ENCODE measurements at regions not wholly inside any gene's neighbourhood (a gene's known extent, or its start where the extent isn't known, plus 50 kb on each side); places are given as distances from the start of the nearest gene placed in this dataset.
"Not testable (repeated sequence)": the region's sequence is repeated elsewhere in the genome, so short reads cannot be mapped to it uniquely, and the experiment has no call there.

- Mint-ChIP-seq H3K4me1 (ENCODE audit: unreplicated experiment) (no peaks in the 10 kb centered on the region), H3K27ac (peak overlapping the region; percentile 84), H3K4me3 (no peak overlapping the region), H3K36me3 (peaks cover 12% of the 10 kb centered on the region), H3K9me3 (peaks cover 4% of the 10 kb centered on the region), H3K27me3 (peaks cover 21% of the 10 kb centered on the region)
- TF ChIP-seq CTCF (conservative IDR thresholded peaks at IDR 0.05), result no peak
- no peak for DNase-seq (ENCODE audit: extremely low spot score, unreplicated experiment)
These were observed 113.0 kb upstream of the NTF3 start for GRCh38 chr12:5318874-5319273.

- Mint-ChIP-seq H3K36me3 (no peaks in the 10 kb centered on the region), H3K27ac (no peak overlapping the region), H3K27me3 (peaks cover 16% of the 10 kb centered on the region), H3K4me3 (no peak overlapping the region), H3K9me3 (no peaks in the 10 kb centered on the region), H3K4me1 (ENCODE audit: unreplicated experiment) (no peaks in the 10 kb centered on the region)
- TF ChIP-seq CTCF (conservative IDR thresholded peaks at IDR 0.05), result no peak
- no peak for DNase-seq (ENCODE audit: extremely low spot score, unreplicated experiment)
These were observed 103.0 kb upstream of the NTF3 start for GRCh38 chr12:5328669-5329517.

- H3K27ac Mint-ChIP-seq, result no peak overlapping the region
- DNase-seq (ENCODE audit: extremely low spot score, unreplicated experiment), result no peak
- H3K27me3 Mint-ChIP-seq, result peaks cover 16% of the 10 kb centered on the region
- no peaks in the 10 kb centered on the region for H3K36me3 Mint-ChIP-seq
- H3K4me3 Mint-ChIP-seq, result no peak overlapping the region
- no peaks in the 10 kb centered on the region for H3K9me3 Mint-ChIP-seq
- no peaks in the 10 kb centered on the region for H3K4me1 Mint-ChIP-seq (ENCODE audit: unreplicated experiment)
- no peak for TF ChIP-seq CTCF (conservative IDR thresholded peaks at IDR 0.05)
These were observed 99.4 kb upstream of the NTF3 start for GRCh38 chr12:5332551-5332950.

GRCh38 chr12:5333096-5333495, 98.8 kb upstream of the NTF3 start:
- TF ChIP-seq CTCF (conservative IDR thresholded peaks at IDR 0.05), result no peak
- H3K27me3 Mint-ChIP-seq, result peaks cover 16% of the 10 kb centered on the region
- DNase-seq (ENCODE audit: extremely low spot score, unreplicated experiment), result no peak
- no peaks in the 10 kb centered on the region for H3K36me3 Mint-ChIP-seq
- H3K4me1 Mint-ChIP-seq (ENCODE audit: unreplicated experiment), result no peaks in the 10 kb centered on the region
- no peak overlapping the region for H3K27ac Mint-ChIP-seq
- no peak overlapping the region for H3K4me3 Mint-ChIP-seq
- no peaks in the 10 kb centered on the region for H3K9me3 Mint-ChIP-seq

- H3K4me1 Mint-ChIP-seq (ENCODE audit: unreplicated experiment), result no peaks in the 10 kb centered on the region
- H3K4me3 Mint-ChIP-seq, result no peak overlapping the region
- H3K27ac Mint-ChIP-seq, result no peak overlapping the region
- no peak for TF ChIP-seq CTCF (conservative IDR thresholded peaks at IDR 0.05)
- H3K9me3 Mint-ChIP-seq, result no peaks in the 10 kb centered on the region
- DNase-seq (ENCODE audit: extremely low spot score, unreplicated experiment), result no peak
- H3K36me3 Mint-ChIP-seq, result no peaks in the 10 kb centered on the region
- H3K27me3 Mint-ChIP-seq, result peaks cover 14% of the 10 kb centered on the region
These were observed 96.8 kb upstream of the NTF3 start for GRCh38 chr12:5335069-5335468.

- H3K9me3 Mint-ChIP-seq; DNase-seq (ENCODE audit: extremely low spot score, unreplicated experiment); H3K27ac Mint-ChIP-seq; H3K4me3 Mint-ChIP-seq; H3K4me1 Mint-ChIP-seq (ENCODE audit: unreplicated experiment); H3K36me3 Mint-ChIP-seq: not testable (repeated sequence)
- H3K27me3 Mint-ChIP-seq, result peaks cover 12% of the 10 kb centered on the region
These were observed 90.8 kb upstream of the NTF3 start for GRCh38 chr12:5341086-5341485.
